GM21526 (cell line): ENCODE measurements at regions not wholly inside any gene's neighbourhood (a gene's known extent, or its start where the extent isn't known, plus 50 kb on each side); places are given as distances from the start of the nearest gene placed in this dataset.
"Not testable (repeated sequence)": the region's sequence is repeated elsewhere in the genome, so short reads cannot be mapped to it uniquely, and the experiment has no call there.

ENCODE experiments used
- ATAC-seq: cut with Tn5 transposase; IDR thresholded peaks from one replicate; pipeline ENCODE4 v1.9.1; 2021; ENCODE audit warnings: moderate library complexity; ENCODE audit not compliant: unreplicated experiment, low FRiP score

DNA sequence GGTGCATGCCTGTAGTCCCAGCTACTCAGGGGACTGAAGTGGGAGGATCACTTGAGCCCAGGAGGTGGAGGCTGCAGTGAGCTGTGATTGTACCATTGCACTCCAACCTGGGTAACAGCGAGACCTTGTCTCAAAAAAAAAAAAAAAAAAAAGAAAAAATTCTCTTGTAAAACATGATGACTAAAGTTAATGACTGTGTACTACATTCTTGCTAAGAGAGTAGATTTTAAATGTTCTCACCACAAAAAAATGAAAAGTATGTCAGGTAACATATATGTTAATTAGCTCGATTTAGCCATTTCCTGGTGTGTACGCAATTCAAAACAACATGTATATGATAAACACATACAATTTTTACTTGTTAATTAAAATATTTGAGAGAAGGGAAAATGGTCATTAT, 480.7 kb upstream of the RGS6 start:
- no peak for ATAC-seq

DNA sequence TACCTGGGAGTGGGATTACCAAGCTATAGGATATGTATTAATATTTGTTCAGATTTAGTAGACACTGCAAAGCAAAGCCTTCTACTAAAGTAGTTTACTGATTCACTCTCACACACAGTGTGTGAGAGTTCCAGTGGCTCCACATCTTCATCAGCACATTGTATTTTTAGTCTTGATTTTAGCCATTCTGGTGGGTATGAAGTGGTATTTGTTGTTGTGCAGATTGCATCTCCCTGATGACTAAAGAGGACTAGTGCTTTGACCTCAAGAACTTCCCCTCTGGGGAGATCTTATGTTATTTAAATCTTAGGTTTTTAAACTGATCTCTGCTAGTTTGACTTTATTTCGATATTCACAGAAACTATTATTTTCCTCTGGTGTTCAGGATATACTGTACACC, 479.7 kb upstream of the RGS6 start:
- no peak for ATAC-seq

DNA sequence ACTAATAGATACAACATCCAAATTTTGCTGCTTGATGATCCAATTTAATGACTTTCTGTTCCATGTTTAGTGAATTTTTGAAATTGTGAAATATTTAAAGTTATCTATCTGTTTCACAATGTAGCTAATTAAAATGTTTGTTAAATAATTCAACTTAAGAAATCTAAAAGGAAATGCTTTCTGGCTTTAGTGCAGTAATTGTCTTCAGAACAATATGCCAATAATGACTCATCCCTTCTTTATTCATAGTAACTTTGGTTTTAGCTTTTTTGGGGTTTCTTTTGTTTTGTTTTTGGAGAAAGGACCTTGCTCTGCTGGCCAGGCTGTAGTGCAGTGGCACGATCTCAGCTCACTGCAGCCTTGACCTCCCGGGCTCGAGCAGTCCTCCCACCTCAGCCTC, 479.2 kb upstream of the RGS6 start:
- no peak for ATAC-seq

DNA sequence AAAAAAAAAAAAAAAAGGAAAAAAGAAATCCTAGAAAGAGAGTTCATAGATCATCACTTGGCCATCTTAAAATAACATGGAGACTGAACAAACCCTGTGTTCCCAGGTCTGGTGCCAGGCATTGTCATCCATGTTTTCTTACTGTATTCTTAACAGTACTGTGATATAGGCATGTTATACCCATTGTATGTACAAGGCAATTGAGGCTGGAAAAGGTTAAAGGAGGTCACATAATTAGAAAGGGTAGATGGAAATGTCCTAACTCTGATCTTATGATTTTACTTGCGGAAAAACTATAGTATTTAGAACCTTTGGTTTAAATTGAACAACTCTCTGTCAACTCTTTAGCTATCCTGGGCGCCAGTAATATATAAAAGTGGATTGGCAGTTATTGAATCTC, 478.2 kb upstream of the RGS6 start:
- no peak for ATAC-seq

DNA sequence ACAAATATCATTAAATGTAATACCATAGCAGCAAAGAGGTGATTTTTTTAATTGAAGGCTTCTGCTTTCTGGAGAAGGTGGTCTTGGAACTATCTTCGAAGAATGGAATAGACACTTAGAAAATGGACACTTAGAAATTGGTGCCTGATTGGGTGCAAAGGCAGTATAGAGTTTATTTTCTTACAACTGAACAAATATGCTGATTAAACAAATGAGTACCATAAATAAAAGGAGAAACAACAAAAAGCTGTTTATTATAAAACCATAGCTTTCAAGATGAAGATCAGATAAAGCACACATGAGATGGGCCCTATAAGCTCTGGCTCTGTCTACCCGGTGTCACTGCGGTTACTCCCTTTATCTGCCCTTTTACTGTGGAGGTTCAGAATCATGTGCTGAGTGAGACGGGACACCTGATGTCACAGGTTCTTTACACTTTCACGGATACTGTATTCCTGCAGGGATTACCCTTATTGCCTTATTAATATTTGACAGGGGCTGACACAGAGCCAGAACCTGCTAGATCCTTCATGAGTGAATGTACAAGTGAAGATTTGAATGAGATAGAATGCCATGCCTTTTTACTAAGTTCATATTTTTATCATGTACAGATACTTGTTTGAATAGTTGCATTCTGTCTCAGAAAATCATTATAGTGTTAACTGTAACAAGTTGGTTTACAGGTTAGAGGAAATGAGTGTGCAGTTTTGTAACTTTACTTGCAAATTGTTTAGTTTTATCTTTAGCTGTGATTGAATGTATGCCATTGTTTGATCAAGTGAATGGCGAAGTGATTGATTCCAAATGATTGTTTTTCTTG, 477.5 kb upstream of the RGS6 start:
- no peak for ATAC-seq

DNA sequence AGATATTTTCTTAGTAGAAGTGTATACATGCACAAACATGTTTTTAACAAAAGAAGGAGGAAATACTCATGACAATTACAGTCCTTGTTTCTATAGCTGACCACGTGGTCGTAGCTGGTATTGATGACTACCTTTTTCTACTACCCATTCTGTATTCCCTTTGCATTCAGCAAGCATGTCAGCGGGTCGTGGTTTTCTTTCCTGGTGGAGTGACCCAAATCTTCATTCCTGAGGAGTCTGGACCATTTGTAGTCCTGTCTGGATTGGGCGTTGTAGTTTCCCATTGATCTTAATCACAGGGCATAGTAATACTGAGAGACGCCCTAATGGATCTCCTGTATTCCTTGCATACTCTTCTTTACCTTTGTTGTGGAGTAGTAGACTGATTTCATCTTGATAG, 472.1 kb upstream of the RGS6 start:
- ATAC-seq: no peak

DNA sequence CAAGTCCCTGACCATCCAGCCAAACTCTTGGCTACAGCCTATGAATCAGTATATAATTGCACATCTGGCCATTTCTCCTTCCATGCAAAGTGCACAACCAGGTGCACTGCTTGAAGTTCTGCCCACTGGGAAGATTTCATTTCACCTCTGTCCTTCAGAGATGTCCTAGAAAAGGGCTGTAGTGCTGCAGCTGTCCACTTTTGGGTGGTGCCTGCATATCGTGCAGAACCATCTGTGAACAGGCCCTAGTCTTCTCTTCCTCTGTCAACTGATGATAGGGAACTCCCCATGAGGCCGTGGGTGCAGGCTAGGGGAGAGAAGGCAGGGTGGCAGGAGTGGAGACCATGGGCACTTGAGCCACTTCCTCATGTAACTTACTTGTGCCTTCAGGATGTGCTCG, 470.6 kb upstream of the RGS6 start:
- not testable (repeated sequence) for ATAC-seq

DNA sequence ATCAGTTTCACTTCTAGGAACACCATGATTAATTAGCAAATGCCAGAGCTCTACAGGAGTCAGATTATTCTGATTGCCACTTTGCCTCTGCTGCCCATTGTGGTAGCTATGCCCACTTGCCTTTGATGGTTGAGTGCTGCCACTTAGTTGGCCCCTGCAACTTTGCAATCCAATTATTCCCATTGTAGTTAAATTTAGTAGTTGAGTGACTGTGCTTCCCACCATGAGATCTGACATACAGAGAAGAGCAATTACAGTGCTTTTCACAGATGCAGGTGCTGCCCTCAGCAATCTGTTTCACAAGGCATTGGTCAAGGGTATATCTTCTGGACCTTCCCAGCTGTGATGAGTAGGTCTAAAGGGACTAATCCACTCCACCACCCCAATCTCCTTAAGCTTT, 468.4 kb upstream of the RGS6 start:
- ATAC-seq: no peak

DNA sequence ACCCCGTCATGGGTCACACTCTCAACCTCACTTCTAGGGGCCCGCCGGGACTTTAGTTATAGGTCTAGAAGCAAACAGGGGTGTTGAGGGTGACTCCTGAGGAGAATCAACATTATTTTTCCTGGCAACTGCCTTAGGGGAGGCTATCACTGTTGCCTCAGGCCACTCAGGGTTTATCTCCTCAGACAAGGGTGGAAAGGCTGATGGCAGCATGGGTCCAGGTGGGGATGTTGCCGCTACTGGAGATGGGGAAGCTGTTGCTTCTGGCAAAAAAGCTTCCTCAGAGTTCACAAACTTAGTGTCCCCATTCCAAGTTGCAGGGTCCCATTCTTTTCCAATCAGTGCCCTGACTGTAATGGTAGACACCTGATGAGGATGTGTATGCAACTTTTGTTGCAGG, 467.4 kb upstream of the RGS6 start:
- no peak for ATAC-seq

DNA sequence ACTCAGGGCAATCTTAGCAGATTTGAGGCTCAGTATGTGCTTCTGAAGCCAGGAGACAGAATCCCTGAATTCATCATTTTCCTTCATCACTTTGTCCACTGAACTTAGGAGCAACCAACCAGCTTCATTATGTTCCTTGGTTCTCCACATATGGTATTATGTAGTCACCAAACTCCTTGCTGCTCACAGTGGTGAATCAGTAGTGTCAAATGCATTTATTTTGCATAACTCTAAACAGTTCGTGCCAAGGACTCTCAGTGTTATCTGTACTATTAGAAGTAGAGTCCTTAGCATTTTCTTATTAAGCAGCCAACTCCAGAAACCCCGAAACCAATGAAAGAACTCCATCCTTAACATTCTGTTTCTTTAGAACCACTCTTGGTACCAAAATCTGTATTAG, 466.9 kb upstream of the RGS6 start:
- ATAC-seq: no peak

DNA sequence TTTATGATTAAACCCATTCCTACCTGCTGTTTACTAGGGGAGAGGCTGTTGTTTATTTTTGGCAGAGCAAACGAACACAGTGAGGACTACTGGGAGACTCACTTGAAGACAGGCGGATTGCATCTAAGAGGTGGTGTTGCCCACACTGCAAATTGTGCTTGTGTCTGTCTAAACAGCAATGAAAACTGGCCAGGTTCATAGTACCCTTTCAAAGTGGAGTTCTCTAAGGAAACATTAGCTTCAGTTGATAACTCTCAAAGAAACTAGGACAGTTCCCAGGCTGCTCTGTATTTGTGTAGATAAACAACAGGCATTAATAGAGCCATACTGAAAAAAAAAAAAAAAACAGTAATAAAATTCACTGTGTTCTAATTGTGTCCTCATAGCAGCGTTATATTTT, 466.0 kb upstream of the RGS6 start:
- ATAC-seq: no peak

DNA sequence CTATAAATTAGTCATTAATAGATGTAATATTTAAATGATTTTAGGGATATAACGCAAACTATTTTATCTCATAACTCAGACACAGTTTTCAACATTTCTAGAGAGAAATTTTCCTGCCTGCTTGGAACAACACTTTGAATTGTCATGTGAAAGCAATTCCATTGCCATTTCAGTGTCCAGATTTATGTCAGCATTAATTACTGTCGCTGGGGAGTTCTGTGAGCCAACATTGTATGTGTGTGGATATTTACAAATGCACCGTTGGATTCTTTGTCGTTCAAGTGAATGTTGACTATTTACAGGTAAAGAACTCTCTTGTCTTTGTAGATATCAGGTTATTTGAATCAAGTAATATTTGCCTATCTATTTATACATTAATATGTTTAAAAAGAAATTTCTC, 465.3 kb upstream of the RGS6 start:
- no peak for ATAC-seq

DNA sequence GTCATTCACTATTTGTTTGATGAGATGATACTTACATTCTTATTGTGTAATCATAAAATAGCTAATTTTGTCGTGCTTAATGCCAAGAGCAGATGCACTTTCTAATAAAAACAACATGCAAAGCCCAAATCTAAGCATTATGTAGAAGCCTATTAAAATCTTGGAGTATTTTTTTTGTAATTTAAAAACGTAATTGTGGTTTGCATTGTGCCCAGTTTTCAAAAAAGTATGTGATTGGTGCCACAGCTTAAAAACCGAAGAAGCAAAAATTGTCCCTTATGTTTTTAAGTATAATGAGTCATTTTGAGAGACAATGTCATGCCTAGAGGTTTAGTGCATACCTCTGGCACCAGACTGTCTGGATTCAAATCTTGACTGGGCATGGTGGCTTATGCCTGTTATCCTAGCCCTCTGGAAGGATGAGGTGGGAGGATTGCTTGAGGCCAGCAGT, 464.8 kb upstream of the RGS6 start:
- ATAC-seq: no peak

DNA sequence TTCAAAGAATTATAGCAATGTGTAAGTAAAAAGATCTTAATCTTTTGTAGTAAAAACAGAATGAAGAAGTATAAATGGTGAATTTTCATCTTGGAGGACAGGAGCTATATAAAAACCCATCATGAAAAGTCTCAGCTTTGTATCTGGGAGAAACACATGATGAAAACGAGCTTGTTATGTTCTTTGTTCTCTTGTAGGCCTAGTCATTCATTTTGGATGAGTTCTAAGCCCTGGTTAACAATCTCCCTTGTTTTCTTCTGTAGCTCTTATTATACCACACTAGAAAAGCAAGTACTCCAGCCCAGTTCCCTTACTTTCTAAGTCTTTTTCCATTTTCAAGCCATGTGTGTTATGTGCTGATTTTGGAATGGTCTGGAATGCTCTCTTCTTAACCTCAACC, 463.5 kb upstream of the RGS6 start:
- ATAC-seq: no peak

DNA sequence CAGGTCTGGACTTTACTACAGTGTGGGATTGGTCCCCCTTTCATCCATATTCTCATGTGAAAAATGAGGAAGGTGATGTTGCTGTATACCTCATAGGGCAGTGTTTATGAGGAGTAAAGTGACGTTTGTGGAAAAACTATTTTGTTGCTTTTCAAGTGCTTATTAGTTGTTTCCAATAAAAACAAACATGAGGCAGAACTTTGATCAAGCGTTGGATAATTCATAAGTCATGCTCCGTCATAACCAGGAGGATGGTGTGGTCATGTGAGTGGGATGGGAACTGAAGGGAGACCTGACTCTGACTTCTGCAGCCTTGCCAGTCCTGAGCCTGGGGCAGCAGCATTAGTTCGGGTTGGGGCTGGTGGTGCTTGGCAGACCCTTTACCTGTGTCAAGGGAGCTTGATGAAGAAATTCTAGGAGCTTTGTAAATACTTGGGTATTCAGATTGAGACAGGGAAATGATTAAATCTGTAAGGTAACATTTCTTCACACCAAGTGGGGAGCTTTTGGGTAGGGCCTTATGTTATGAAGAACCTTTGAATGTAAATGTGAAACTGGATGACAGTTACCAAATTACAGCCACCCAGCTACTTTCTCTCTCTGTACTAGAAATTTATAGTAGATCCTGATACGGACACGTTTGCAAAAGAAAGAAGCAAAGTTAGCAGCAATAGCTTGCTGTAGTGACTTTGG, 462.4 kb upstream of the RGS6 start:
- no peak for ATAC-seq

DNA sequence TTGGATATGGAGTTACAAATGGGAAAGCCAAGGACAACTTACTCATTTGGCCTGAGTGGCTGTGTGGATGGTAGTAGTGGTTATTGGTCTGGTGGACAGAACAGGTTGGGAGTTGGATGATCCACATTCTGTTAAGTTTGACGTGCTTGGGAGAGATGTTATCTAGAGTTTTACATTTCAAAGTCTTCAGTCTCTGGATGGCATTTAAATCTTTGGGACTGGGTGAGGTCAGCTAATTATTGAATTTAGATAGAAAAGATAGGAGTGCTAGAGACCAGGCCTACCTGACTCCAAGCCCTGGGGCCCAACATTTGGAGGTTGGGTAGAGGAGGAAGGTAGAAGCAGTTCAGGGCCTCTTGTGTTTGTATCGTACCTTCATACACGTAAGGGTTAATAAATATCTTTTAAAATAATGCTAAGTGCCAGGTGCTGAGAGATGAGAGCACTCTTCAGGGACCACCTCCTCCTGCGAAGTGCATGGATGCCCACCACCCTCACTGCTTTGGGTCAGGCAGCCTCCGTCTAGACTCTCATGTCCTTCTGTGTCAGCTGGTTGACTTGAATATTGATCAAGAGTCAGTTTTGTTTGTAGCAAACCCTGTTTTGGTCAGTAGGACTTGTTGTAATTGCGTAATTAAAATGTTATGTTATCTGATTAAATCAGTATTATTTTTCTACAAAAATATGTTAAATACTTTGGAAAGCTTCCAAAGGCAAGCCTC, 460.4 kb upstream of the RGS6 start:
- no peak for ATAC-seq

DNA sequence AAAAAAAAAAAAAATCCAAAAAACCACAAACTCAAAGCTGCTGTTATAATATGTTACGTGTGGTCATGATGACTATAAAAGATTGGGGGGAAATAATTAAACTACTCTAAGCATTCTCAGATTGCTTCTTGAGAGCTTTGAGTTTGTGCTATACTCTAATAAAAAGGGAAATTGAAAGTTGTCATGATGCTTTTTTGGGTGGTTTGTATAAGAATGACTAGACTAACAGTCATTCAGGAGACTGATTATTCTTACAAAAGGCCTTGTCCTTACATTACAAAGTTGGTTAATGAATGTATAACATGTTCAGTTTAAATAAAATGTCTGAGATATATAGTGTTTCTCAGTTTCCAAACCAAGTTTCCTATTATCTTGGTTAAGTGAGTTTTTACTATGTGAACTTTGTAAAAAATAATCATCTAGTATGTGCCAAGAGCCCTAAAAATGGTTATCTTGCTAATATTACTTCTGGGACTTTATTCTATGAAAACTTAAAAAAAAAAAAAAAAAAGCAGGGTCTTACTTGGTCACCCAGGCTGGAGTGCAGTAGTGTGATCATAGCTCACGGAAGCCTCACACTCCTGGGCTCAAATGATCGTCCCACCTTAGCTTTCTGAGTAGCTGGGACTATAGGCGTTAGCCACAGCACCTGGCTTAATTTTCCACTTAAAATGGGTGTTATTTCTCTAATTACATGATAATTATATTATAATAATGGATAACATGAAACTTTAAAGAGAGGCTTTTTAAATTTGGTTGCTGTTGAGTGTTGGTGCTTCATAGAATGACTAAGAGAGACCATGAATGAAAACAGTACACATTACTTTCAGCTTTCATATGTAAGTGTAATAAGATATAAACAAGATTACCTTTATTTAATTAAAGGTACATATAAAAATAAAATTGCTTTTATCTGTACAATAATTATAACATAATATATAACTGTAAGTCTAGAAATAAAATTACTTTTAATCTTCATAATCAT, 459.6 kb upstream of the RGS6 start:
- peak; percentile 54 for ATAC-seq

DNA sequence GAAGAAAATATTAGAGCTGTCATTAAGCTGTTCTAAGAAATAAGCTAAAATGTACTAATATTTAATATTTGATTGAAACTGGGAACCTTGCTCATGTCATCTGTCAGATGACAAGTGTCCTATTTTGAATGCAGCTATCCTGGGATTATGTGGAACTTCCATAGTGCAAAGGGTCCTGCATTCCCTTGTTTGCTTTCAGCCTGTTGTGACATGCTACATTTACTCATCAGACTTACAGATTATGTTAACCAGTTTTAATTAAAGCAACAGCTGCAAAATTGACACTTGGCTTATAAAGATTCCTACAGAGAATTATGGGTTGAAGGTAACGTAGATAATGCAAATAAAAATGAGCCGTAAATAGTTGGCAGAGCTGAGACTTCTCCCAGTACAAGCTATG, 458.4 kb upstream of the RGS6 start:
- no peak for ATAC-seq

DNA sequence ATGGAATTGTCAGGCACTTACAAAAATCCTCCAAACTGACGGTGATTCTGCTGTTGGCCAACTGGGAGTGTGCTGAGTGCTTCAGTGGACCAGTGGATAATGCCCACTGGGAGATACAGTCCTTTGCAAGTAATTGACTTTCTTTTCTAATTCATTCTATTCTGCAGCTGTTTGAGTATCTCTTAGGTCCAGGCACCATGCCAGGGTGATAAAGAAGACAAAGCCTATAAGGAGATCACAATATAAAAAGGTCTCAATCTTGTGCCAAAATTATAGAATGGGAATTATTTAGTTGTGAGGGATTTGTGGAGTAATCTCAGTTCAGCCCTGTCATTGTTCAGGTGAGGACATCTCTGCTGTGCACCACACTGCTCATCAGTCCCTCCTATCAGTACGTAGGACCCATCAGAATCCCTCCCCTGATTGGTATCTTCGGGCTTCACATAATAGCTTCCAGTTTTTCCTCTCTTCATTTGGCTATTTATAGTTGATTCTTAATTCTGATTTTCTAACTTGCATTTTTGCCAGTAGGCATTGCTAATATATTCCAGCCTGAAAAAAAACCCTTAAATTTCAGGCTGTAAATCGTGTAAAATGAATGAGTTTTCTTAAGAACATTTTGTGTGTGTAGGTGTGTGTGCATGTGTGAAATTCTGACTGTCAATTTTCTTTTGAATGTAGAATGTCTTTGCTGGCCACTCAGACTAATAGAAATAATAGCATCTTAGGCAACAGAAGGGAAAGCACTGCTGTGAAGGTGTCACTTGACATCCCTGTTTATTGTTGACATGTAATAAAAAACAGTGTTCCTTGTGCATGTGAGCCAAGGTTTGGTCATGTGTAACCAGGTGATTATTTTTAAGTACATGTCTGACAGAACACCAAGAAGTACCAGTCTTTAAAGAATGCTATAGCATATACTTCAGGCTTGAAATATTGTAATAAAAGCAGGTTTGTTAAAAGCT, 457.6 kb upstream of the RGS6 start:
- no peak for ATAC-seq
